ENCODE measurements at regions not wholly inside any gene's neighbourhood (a gene's known extent, or its start where the extent isn't known, plus 50 kb on each side); places are given as distances from the start of the nearest gene placed in this dataset.

- no peak for TF ChIP-seq CTCF (IDR thresholded peaks at IDR 0.05; ENCODE audit: low read depth, low read length)
- no peak for TF ChIP-seq POLR2A (IDR thresholded peaks at IDR 0.05; ENCODE audit: extremely low read depth, insufficient read length)
- no peak for TF ChIP-seq MYC (IDR thresholded peaks at IDR 0.05; ENCODE audit: low read depth, low read length)
- no peak for TF ChIP-seq MAX (IDR thresholded peaks at IDR 0.05; ENCODE audit: low read depth, low read length)
- no peak overlapping the region for H3K4me3 ChIP-seq (ENCODE audit: low read depth, low read length)
- peak; percentile 28 for DNase-seq (ENCODE audit: low read depth)
These were observed 139.0 kb downstream of the PXDC1 start for GRCh38 chr6:3612341-3613041.

- no peak overlapping the region for H3K4me3 ChIP-seq (ENCODE audit: low read depth, low read length)
- no peak for TF ChIP-seq POLR2A (IDR thresholded peaks at IDR 0.05; ENCODE audit: extremely low read depth, insufficient read length)
- TF ChIP-seq MYC (IDR thresholded peaks at IDR 0.05; ENCODE audit: low read depth, low read length): no peak
- no peak for TF ChIP-seq CTCF (IDR thresholded peaks at IDR 0.05; ENCODE audit: low read depth, low read length)
- TF ChIP-seq MAX (IDR thresholded peaks at IDR 0.05; ENCODE audit: low read depth, low read length): no peak
- DNase-seq (ENCODE audit: low read depth): no peak
These were observed 140.6 kb downstream of the PXDC1 start for GRCh38 chr6:3610921-3611320.

- DNase-seq (ENCODE audit: low read depth): no peak
- TF ChIP-seq POLR2A (IDR thresholded peaks at IDR 0.05; ENCODE audit: extremely low read depth, insufficient read length) (no peak), MAX (IDR thresholded peaks at IDR 0.05; ENCODE audit: low read depth, low read length) (no peak), MYC (IDR thresholded peaks at IDR 0.05; ENCODE audit: low read depth, low read length) (no peak), CTCF (IDR thresholded peaks at IDR 0.05; ENCODE audit: low read depth, low read length) (no peak)
- no peak overlapping the region for H3K4me3 ChIP-seq (ENCODE audit: low read depth, low read length)
These were observed 141.3 kb downstream of the PXDC1 start for GRCh38 chr6:3610206-3610605.

GRCh38 chr6:3609388-3609787 lies 142.1 kb downstream of the PXDC1 start:
- DNase-seq (ENCODE audit: low read depth): no peak
- no peak for TF ChIP-seq MAX (IDR thresholded peaks at IDR 0.05; ENCODE audit: low read depth, low read length)
- TF ChIP-seq POLR2A (IDR thresholded peaks at IDR 0.05; ENCODE audit: extremely low read depth, insufficient read length): no peak
- TF ChIP-seq CTCF (IDR thresholded peaks at IDR 0.05; ENCODE audit: low read depth, low read length): no peak
- no peak for TF ChIP-seq MYC (IDR thresholded peaks at IDR 0.05; ENCODE audit: low read depth, low read length)
- no peak overlapping the region for H3K4me3 ChIP-seq (ENCODE audit: low read depth, low read length)

GRCh38 chr6:3608159-3608558 lies 143.4 kb downstream of the PXDC1 start:
- TF ChIP-seq POLR2A (IDR thresholded peaks at IDR 0.05; ENCODE audit: extremely low read depth, insufficient read length): no peak
- no peak for TF ChIP-seq CTCF (IDR thresholded peaks at IDR 0.05; ENCODE audit: low read depth, low read length)
- no peak for TF ChIP-seq MYC (IDR thresholded peaks at IDR 0.05; ENCODE audit: low read depth, low read length)
- no peak for TF ChIP-seq MAX (IDR thresholded peaks at IDR 0.05; ENCODE audit: low read depth, low read length)
- H3K4me3 ChIP-seq (ENCODE audit: low read depth, low read length): no peak overlapping the region
- no peak for DNase-seq (ENCODE audit: low read depth)

Data from NB4 (cell line).